T-cell (primary cell): ENCODE measurements at regions not wholly inside any gene's neighbourhood (a gene's known extent, or its start where the extent isn't known, plus 50 kb on each side); places are given as distances from the start of the nearest gene placed in this dataset.

ENCODE experiments used
- ATAC-seq, 4 experiments: fragments of 200-7000 bp in 3 of 4; fragments of 150-1000 bp in 1 of 4; cut with Tn5 transposase; replicated peaks in 1 of 4; 1 replicate in 3 of 4; 2 replicates in 1 of 4; pipeline ENCODE4 v1.10.0; 2021; ENCODE audit warnings: moderate library complexity in 3 of 4, mild to moderate bottlenecking in 2 of 4, moderate number of reproducible peaks in 1 of 4
- CTCF ChIA-PET, 2 donors: fragments of 300-600 bp; sonication (Branson Sonifier 250); formaldehyde crosslinking; loops; one replicate each; lab custom pipeline; 2022; ENCODE audit warnings: antibody characterized with exemption in 2 of 2; lab: Charles Lee
- POLR2A ChIA-PET, 2 donors: fragments of 300-600 bp; sonication (Branson Sonifier 250); formaldehyde crosslinking; loops; one replicate each; lab custom pipeline; 2022; ENCODE audit warnings: antibody characterized with exemption in 2 of 2; lab: Charles Lee
- DNase-seq, 35 experiments: peaks; one replicate each; pipeline versions ENCODE4 v3.0.0 to v3.0.0-alpha.2; 2013 to 2023
- H3K27ac ChIP-seq: one replicate; pipeline ENCODE4 v1.5.1; 2013; ENCODE audit warnings: low read length
- H3K27me3 ChIP-seq, 2 experiments: replicated peaks in 1 of 2; 1 replicate in 1 of 2; 2 replicates in 1 of 2; pipeline versions ENCODE4 v1.6.1 to v1.7.0; 2013; ENCODE audit warnings: low read length in 1 of 2, mixed read lengths in 1 of 2; ENCODE audit not compliant: control insufficient read depth in 2 of 2, insufficient read depth in 2 of 2; ENCODE audit errors: extremely low read depth in 1 of 2
- H3K36me3 ChIP-seq, 2 donors: 1 replicate in 1 of 2; 2 replicates in 1 of 2; pipeline versions ENCODE4 v1.6.1 to v1.7.0; 2013; ENCODE audit warnings: low read length in 1 of 2; ENCODE audit not compliant: control insufficient read depth in 2 of 2, insufficient read depth in 1 of 2; ENCODE audit errors: extremely low read depth in 1 of 2
- H3K4me1 ChIP-seq, 2 experiments: 1 replicate in 1 of 2; 2 replicates in 1 of 2; pipeline versions ENCODE4 v1.6.1 to v1.7.0; 2013; ENCODE audit warnings: low read length in 2 of 2, mixed read lengths in 1 of 2; ENCODE audit not compliant: insufficient read depth in 2 of 2, control insufficient read depth in 1 of 2; ENCODE audit errors: extremely low read depth in 1 of 2
- H3K4me3 ChIP-seq, 2 donors: 1 replicate in 1 of 2; 2 replicates in 1 of 2; pipeline versions ENCODE4 v1.5.1 to v1.7.0; 2013; ENCODE audit warnings: mild to moderate bottlenecking in 2 of 2, low read length in 1 of 2, moderate library complexity in 1 of 2; ENCODE audit not compliant: control insufficient read depth in 1 of 2; ENCODE audit errors: extremely low read depth in 1 of 2
- H3K9me3 ChIP-seq: 2 replicates; pipeline ENCODE4 v1.7.0; 2013
- H3K27ac Mint-ChIP-seq, 2 donors: one replicate each; pipeline ENCODE4 v1.8.0; 2020 to 2021; ENCODE audit warnings: mild to moderate bottlenecking in 2 of 2, mixed read lengths in 2 of 2
- H3K27me3 Mint-ChIP-seq, 2 donors: one replicate each; pipeline ENCODE4 v1.8.0; 2021 to 2022; ENCODE audit warnings: mixed read lengths in 2 of 2
- H3K36me3 Mint-ChIP-seq: one replicate; pipeline ENCODE4 v1.8.0; 2021; ENCODE audit warnings: mixed read lengths
- H3K4me1 Mint-ChIP-seq, 3 donors: one replicate each; pipeline ENCODE4 v1.8.0; 2020 to 2022; ENCODE audit warnings: mixed read lengths in 3 of 3, mild to moderate bottlenecking in 1 of 3
- H3K4me3 Mint-ChIP-seq, 3 donors: one replicate each; pipeline ENCODE4 v1.8.0; 2020 to 2022; ENCODE audit warnings: mild to moderate bottlenecking in 3 of 3, mixed read lengths in 3 of 3, moderate library complexity in 3 of 3
- H3K9me3 Mint-ChIP-seq, 3 donors: one replicate each; pipeline ENCODE4 v1.8.0; 2020 to 2022; ENCODE audit warnings: mixed read lengths in 3 of 3
- WGBS: methylation state at CpG from one replicate; pipeline ENCODE4 v1.1.5; 2013; ENCODE audit warnings: missing lambda C conversion rate; ENCODE audit not compliant: insufficient coverage; 5-methylcytosine and 5-hydroxymethylcytosine counted together

GRCh38 chr3:147572970-147573340, 163.8 kb downstream of the ZIC1 start:
- H3K4me1 ChIP-seq: no peaks in the 10 kb centered on the region
- Mint-ChIP-seq H3K36me3 (no peaks in the 10 kb centered on the region), H3K27ac (no peak overlapping the region), H3K27me3 (no peaks in the 10 kb centered on the region), H3K4me1 (no peaks in the 10 kb centered on the region), H3K9me3 (peaks cover 16 to 18% (median 17%) of the 10 kb centered on the region in 3 donors), H3K4me3 (no peak overlapping the region)
- ChIA-PET POLR2A (no interaction called here), CTCF (no interaction called here)
- no peaks in the 10 kb centered on the region for H3K9me3 ChIP-seq
- no peak overlapping the region for H3K4me3 ChIP-seq
- H3K27me3 ChIP-seq: no peaks in the 10 kb centered on the region
- ATAC-seq (no peak), DNase-seq (no peak)
- H3K36me3 ChIP-seq: no peaks in the 10 kb centered on the region
- H3K27ac ChIP-seq: no peak overlapping the region

- no peaks in the 10 kb centered on the region for H3K27me3 ChIP-seq
- Mint-ChIP-seq H3K27ac (no peak overlapping the region), H3K36me3 (no peaks in the 10 kb centered on the region), H3K9me3 (peaks cover 13 to 16% (median 16%) of the 10 kb centered on the region in 3 donors), H3K4me3 (no peak overlapping the region), H3K4me1 (no peaks in the 10 kb centered on the region), H3K27me3 (no peaks in the 10 kb centered on the region)
- H3K27ac ChIP-seq: no peak overlapping the region
- POLR2A ChIA-PET: no interaction called here
- no peaks in the 10 kb centered on the region for H3K9me3 ChIP-seq
- WGBS: no CpG with 5 or more reads among the region's 1 CpG
- no peaks in the 10 kb centered on the region for H3K4me1 ChIP-seq
- no peaks in the 10 kb centered on the region for H3K36me3 ChIP-seq
- H3K4me3 ChIP-seq: no peak overlapping the region
- CTCF ChIA-PET: no interaction called here
- DNase-seq (no peak), ATAC-seq (no peak)
Measured at GRCh38 chr3:147574621-147575020, 165.5 kb downstream of the ZIC1 start.

GRCh38 chr3:147575391-147575790, 166.2 kb downstream of the ZIC1 start:
- WGBS: no CpG with 5 or more reads among the region's 2 CpGs
- ATAC-seq (no peak), DNase-seq (no peak)
- no peak overlapping the region for H3K4me3 ChIP-seq
- H3K36me3 Mint-ChIP-seq: no peaks in the 10 kb centered on the region
- peaks cover 13 to 16% (median 15%) of the 10 kb centered on the region in 3 donors for H3K9me3 Mint-ChIP-seq
- no peak overlapping the region for H3K27ac ChIP-seq
- H3K9me3 ChIP-seq: no peaks in the 10 kb centered on the region
- CTCF ChIA-PET: no interaction called here
- no peaks in the 10 kb centered on the region for H3K27me3 Mint-ChIP-seq
- H3K36me3 ChIP-seq: no peaks in the 10 kb centered on the region
- no peaks in the 10 kb centered on the region for H3K27me3 ChIP-seq
- no peaks in the 10 kb centered on the region for H3K4me1 Mint-ChIP-seq
- H3K27ac Mint-ChIP-seq: no peak overlapping the region
- no peak overlapping the region for H3K4me3 Mint-ChIP-seq
- H3K4me1 ChIP-seq: no peaks in the 10 kb centered on the region
- POLR2A ChIA-PET: no interaction called here

- Mint-ChIP-seq H3K4me1 (no peaks in the 10 kb centered on the region), H3K9me3 (peaks cover 0 to 5% (median 2%) of the 10 kb centered on the region in 3 donors), H3K27me3 (no peaks in the 10 kb centered on the region), H3K27ac (no peak overlapping the region), H3K36me3 (no peaks in the 10 kb centered on the region), H3K4me3 (no peak overlapping the region)
- Histone ChIP-seq H3K4me1 (no peaks in the 10 kb centered on the region), H3K9me3 (no peaks in the 10 kb centered on the region), H3K36me3 (no peaks in the 10 kb centered on the region), H3K4me3 (no peak overlapping the region), H3K27me3 (no peaks in the 10 kb centered on the region), H3K27ac (no peak overlapping the region)
- ATAC-seq: no peak
- POLR2A ChIA-PET: no interaction called here
- CTCF ChIA-PET: no interaction called here
- no peak for DNase-seq
Measured at GRCh38 chr3:147582642-147583041, 173.5 kb downstream of the ZIC1 start.

- no peaks in the 10 kb centered on the region for H3K9me3 ChIP-seq
- ATAC-seq (no peak), DNase-seq (no peak)
- Mint-ChIP-seq H3K4me3 (no peak overlapping the region), H3K4me1 (no peaks in the 10 kb centered on the region), H3K36me3 (no peaks in the 10 kb centered on the region), H3K27ac (no peak overlapping the region), H3K27me3 (no peaks in the 10 kb centered on the region), H3K9me3 (peaks cover 18 to 21% (median 21%) of the 10 kb centered on the region in 3 donors)
- POLR2A ChIA-PET: no interaction called here
- H3K4me1 ChIP-seq: no peaks in the 10 kb centered on the region
- no peak overlapping the region for H3K27ac ChIP-seq
- no peaks in the 10 kb centered on the region for H3K36me3 ChIP-seq
- no CpG with 5 or more reads among the region's 2 CpGs for WGBS
- CTCF ChIA-PET: no interaction called here
- H3K27me3 ChIP-seq: no peaks in the 10 kb centered on the region
- no peak overlapping the region for H3K4me3 ChIP-seq
Measured at GRCh38 chr3:147589016-147589415, 179.9 kb downstream of the ZIC1 start.

- ATAC-seq: no peak
- no peaks in the 10 kb centered on the region for H3K4me1 ChIP-seq
- no peaks in the 10 kb centered on the region for H3K36me3 Mint-ChIP-seq
- no peak overlapping the region for H3K4me3 ChIP-seq
- WGBS: no CpG with 5 or more reads among the region's 4 CpGs
- no peaks in the 10 kb centered on the region for H3K27me3 ChIP-seq
- no peak overlapping the region for H3K4me3 Mint-ChIP-seq
- POLR2A ChIA-PET: no interaction called here
- no peak overlapping the region for H3K27ac ChIP-seq
- H3K27me3 Mint-ChIP-seq: no peaks in the 10 kb centered on the region
- H3K4me1 Mint-ChIP-seq: no peaks in the 10 kb centered on the region
- no peaks in the 10 kb centered on the region for H3K9me3 ChIP-seq
- no peak for DNase-seq
- no peaks in the 10 kb centered on the region for H3K36me3 ChIP-seq
- CTCF ChIA-PET: no interaction called here
- H3K9me3 Mint-ChIP-seq: peaks cover 13 to 18% (median 16%) of the 10 kb centered on the region in 3 donors
- H3K27ac Mint-ChIP-seq: no peak overlapping the region
Measured at GRCh38 chr3:147604136-147604535, 195.0 kb downstream of the ZIC1 start.

GRCh38 chr3:147613725-147614124, 204.6 kb downstream of the ZIC1 start:
- Histone ChIP-seq H3K4me1 (no peaks in the 10 kb centered on the region), H3K36me3 (no peaks in the 10 kb centered on the region), H3K27ac (no peak overlapping the region), H3K4me3 (no peak overlapping the region), H3K9me3 (no peaks in the 10 kb centered on the region), H3K27me3 (no peaks in the 10 kb centered on the region)
- H3K36me3 Mint-ChIP-seq: no peaks in the 10 kb centered on the region
- no peaks in the 10 kb centered on the region for H3K4me1 Mint-ChIP-seq
- DNase-seq (no peak), ATAC-seq (no peak)
- POLR2A ChIA-PET: no interaction called here
- H3K4me3 Mint-ChIP-seq: no peak overlapping the region
- CTCF ChIA-PET: no interaction called here
- no CpG with 5 or more reads among the region's 3 CpGs for WGBS
- H3K27me3 Mint-ChIP-seq: no peaks in the 10 kb centered on the region
- H3K9me3 Mint-ChIP-seq: peaks cover 0 to 5% (median 2%) of the 10 kb centered on the region in 3 donors
- H3K27ac Mint-ChIP-seq: no peak overlapping the region
